Keratinocyte (primary cell): ENCODE measurements at regions not wholly inside any gene's neighbourhood (a gene's known extent, or its start where the extent isn't known, plus 50 kb on each side); places are given as distances from the start of the nearest gene placed in this dataset.

ENCODE experiments used
- DNase-seq: peaks from one replicate; pipeline ENCODE4 v3.0.0-alpha.2; 2011; ENCODE audit warnings: low read depth, missing footprints, low spot score
- FAIRE-seq: peaks from 2 replicates; lab custom pipeline; 2011; peaks lifted over from hg19 to GRCh38; lab: Jason Lieb, UNC
- H2AFZ ChIP-seq: 2 replicates; pipeline ENCODE4 v1.6.0; 2012; ENCODE audit warnings: low read length, control low read depth, inconsistent platforms; ENCODE audit not compliant: control insufficient read depth
- H3K27ac ChIP-seq: 2 replicates; pipeline ENCODE4 v1.5.1; 2011; ENCODE audit warnings: low read length; ENCODE audit not compliant: control insufficient read depth, insufficient read depth
- H3K27me3 ChIP-seq: 3 replicates; pipeline ENCODE4 v1.6.0; 2011; ENCODE audit warnings: low read length; ENCODE audit not compliant: control insufficient read depth, insufficient read depth; ENCODE audit errors: extremely low read depth
- H3K36me3 ChIP-seq, 2 experiments: 2 replicates in 1 of 2; 3 replicates in 1 of 2; pipeline ENCODE4 v1.5.1; 2011; ENCODE audit warnings: low read length in 2 of 2, mild to moderate bottlenecking in 1 of 2; ENCODE audit not compliant: control insufficient read depth in 2 of 2, insufficient read depth in 2 of 2; ENCODE audit errors: extremely low read depth in 1 of 2
- H3K4me1 ChIP-seq: 3 replicates; pipeline ENCODE4 v1.5.1; 2011; ENCODE audit warnings: low read length; ENCODE audit not compliant: control insufficient read depth, insufficient read depth; ENCODE audit errors: extremely low read depth
- H3K4me2 ChIP-seq: 3 replicates; pipeline ENCODE4 v1.6.0; 2011; ENCODE audit warnings: low read depth, low read length; ENCODE audit not compliant: control insufficient read depth, insufficient read depth; ENCODE audit errors: extremely low read depth
- H3K4me3 ChIP-seq, 3 experiments: fragments of 200-600 bp in 1 of 3; sonication (generic) in 1 of 3; 2 replicates in 2 of 3; 3 replicates in 1 of 3; pipeline ENCODE4 v1.5.1; 2011 to 2016; ENCODE audit warnings: low read length in 3 of 3, mild to moderate bottlenecking in 3 of 3, control low read depth in 2 of 3, inconsistent platforms in 1 of 3, low read depth in 1 of 3, mixed read lengths in 1 of 3, mixed run types in 1 of 3, moderate library complexity in 1 of 3; ENCODE audit not compliant: control insufficient read depth in 2 of 3, insufficient read depth in 2 of 3; ENCODE audit errors: extremely low read depth in 1 of 3
- H3K79me2 ChIP-seq: 2 replicates; pipeline ENCODE4 v1.6.0; 2012; ENCODE audit warnings: low read length; ENCODE audit not compliant: control insufficient read depth, insufficient read depth
- H3K9ac ChIP-seq: 3 replicates; pipeline ENCODE4 v1.6.0; 2011; ENCODE audit warnings: low read length; ENCODE audit not compliant: control insufficient read depth, insufficient read depth; ENCODE audit errors: extremely low read depth
- H3K9me1 ChIP-seq: 3 replicates; pipeline ENCODE4 v1.6.0; 2011; ENCODE audit warnings: low read length; ENCODE audit not compliant: control insufficient read depth, insufficient read depth; ENCODE audit errors: extremely low read depth
- H3K9me3 ChIP-seq: 2 replicates; pipeline ENCODE4 v1.5.1; 2012; ENCODE audit warnings: low read depth, low read length; ENCODE audit not compliant: control insufficient read depth
- H4K20me1 ChIP-seq: 3 replicates; pipeline ENCODE4 v1.6.0; 2011; ENCODE audit warnings: low read length; ENCODE audit not compliant: control insufficient read depth, insufficient read depth; ENCODE audit errors: extremely low read depth
- EZH2 ChIP-seq: IDR thresholded peaks from one replicate; pipeline ENCODE4 v1.6.1; 2012; ENCODE audit warnings: inconsistent platforms, mild to moderate bottlenecking, low read length, moderate library complexity
- dilution Hi-C: fragments of 300-500 bp; cut with MboI; formaldehyde crosslinking; loops from one replicate; pipeline ENCODE4 v1.7.0; 2020; ENCODE audit warnings: low sequenced_read_pairs; ENCODE audit not compliant: extremely low pct_ligation_motif_present
- TF ChIP-seq, protein P1 (sequence below), 3 experiments: IDR thresholded peaks in 1 of 3; conservative IDR thresholded peaks in 1 of 3; optimal IDR thresholded peaks in 1 of 3; 2 replicates in 2 of 3; 3 replicates in 1 of 3; pipeline versions ENCODE3 to v1.5.1; 2011; ENCODE audit warnings: low read length in 3 of 3, mild to moderate bottlenecking in 3 of 3, moderate library complexity in 2 of 3, control low read depth in 1 of 3, inconsistent platforms in 1 of 3; ENCODE audit not compliant: insufficient read depth in 2 of 3; ENCODE audit errors: extremely low read depth in 1 of 3

DNA sequence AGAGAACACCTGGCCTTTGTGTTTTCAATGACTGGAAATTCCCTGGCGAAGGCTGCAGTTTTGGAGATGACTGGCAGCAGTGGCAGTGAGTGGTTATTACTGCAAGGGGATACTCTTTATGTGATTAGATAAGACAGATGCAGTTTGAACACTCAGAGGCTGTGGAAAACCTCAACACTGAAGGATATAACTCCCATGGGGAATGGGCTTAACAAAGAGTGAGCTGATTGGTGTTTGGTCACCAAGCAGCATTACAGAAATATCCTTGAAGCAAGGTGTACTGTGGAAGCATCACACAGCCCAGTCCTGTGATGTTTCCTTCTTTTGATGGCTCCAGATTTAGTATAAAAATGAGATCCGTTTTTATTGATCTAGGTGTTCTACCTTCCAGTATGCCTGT lies 490.7 kb upstream of the PTPRD start:
- H3K27ac ChIP-seq: no peak overlapping the region
- H3K4me1 ChIP-seq: no peaks in the 10 kb centered on the region
- H3K79me2 ChIP-seq: no peaks in the 10 kb centered on the region
- H3K4me3 ChIP-seq: no peak overlapping the region
- H3K9ac ChIP-seq: no peak overlapping the region
- no peak overlapping the region for H3K4me2 ChIP-seq
- DNase-seq (no peak), FAIRE-seq (no peak)
- H3K27me3 ChIP-seq: no peaks in the 10 kb centered on the region
- H3K9me1 ChIP-seq: no peaks in the 10 kb centered on the region
- no peak for TF ChIP-seq EZH2
- TF ChIP-seq, protein P1, sequence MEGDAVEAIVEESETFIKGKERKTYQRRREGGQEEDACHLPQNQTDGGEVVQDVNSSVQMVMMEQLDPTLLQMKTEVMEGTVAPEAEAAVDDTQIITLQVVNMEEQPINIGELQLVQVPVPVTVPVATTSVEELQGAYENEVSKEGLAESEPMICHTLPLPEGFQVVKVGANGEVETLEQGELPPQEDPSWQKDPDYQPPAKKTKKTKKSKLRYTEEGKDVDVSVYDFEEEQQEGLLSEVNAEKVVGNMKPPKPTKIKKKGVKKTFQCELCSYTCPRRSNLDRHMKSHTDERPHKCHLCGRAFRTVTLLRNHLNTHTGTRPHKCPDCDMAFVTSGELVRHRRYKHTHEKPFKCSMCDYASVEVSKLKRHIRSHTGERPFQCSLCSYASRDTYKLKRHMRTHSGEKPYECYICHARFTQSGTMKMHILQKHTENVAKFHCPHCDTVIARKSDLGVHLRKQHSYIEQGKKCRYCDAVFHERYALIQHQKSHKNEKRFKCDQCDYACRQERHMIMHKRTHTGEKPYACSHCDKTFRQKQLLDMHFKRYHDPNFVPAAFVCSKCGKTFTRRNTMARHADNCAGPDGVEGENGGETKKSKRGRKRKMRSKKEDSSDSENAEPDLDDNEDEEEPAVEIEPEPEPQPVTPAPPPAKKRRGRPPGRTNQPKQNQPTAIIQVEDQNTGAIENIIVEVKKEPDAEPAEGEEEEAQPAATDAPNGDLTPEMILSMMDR (optimal IDR thresholded peaks at IDR 0.05 in 1 of 3, IDR thresholded peaks at IDR 0.05 in 1 of 3, conservative IDR thresholded peaks at IDR 0.05 in 1 of 3; ENCODE audit: extremely low read depth in 1 of 3, insufficient read depth in 2 of 3, low read length in 3 of 3): no peak
- dilution Hi-C loops: no loop called here
- no peaks in the 10 kb centered on the region for H4K20me1 ChIP-seq
- H2AFZ ChIP-seq: no peak overlapping the region
- no peaks in the 10 kb centered on the region for H3K9me3 ChIP-seq
- no peaks in the 10 kb centered on the region for H3K36me3 ChIP-seq

DNA sequence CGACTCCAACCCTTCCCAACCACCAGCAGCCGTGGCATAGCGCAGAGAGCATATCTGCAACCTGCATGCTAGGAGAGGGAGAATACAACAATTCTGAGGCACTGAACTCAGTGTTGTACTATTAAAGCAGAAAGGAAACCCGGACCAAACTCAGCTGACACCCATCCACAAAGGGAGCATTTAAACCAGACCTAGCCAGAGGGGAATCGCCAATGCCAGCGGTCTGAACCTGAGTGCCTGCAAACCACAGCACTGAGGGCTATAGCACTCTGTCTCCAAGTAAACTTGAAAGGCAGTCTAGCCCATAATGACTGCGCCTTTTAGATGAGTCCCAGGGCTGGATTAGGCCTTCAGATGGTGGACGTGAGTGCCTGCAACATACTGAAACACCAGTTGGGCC lies 494.4 kb upstream of the PTPRD start:
- Histone ChIP-seq H3K27me3 (no peaks in the 10 kb centered on the region), H3K79me2 (no peaks in the 10 kb centered on the region), H3K4me2 (no peak overlapping the region), H2AFZ (no peak overlapping the region), H3K4me3 (no peak overlapping the region), H3K9ac (no peak overlapping the region), H3K9me1 (no peaks in the 10 kb centered on the region), H3K9me3 (no peaks in the 10 kb centered on the region), H4K20me1 (no peaks in the 10 kb centered on the region), H3K27ac (no peak overlapping the region), H3K4me1 (no peaks in the 10 kb centered on the region), H3K36me3 (no peaks in the 10 kb centered on the region)
- DNase-seq (no peak), FAIRE-seq (no peak)
- dilution Hi-C loops: no loop called here
- TF ChIP-seq, protein P1 (optimal IDR thresholded peaks at IDR 0.05 in 1 of 3, IDR thresholded peaks at IDR 0.05 in 1 of 3, conservative IDR thresholded peaks at IDR 0.05 in 1 of 3; ENCODE audit: extremely low read depth in 1 of 3, insufficient read depth in 2 of 3, low read length in 3 of 3): no peak
- no peak for TF ChIP-seq EZH2
